Right renal pelvis (tissue), 4 donors: ENCODE measurements at regions not wholly inside any gene's neighbourhood (a gene's known extent, or its start where the extent isn't known, plus 50 kb on each side); places are given as distances from the start of the nearest gene placed in this dataset.
"Not testable (repeated sequence)": the region's sequence is repeated elsewhere in the genome, so short reads cannot be mapped to it uniquely, and the experiment has no call there.

ENCODE experiments used
- DNase-seq, 4 donors: peaks; one replicate each; pipeline ENCODE4 v3.0.0-alpha.2; 2013; ENCODE audit warnings: low read depth in 4 of 4, low spot score in 3 of 4, missing footprints in 1 of 4

GRCh38 chr4:85018983-85019382 is 52.5 kb upstream of the WDFY3 start:
- DNase-seq, result no peak

- DNase-seq, result no peak
Measured at GRCh38 chr4:85019411-85019810, 52.9 kb upstream of the WDFY3 start.

- DNase-seq, result no peak
Measured at GRCh38 chr4:85024671-85025070, 58.2 kb upstream of the WDFY3 start.

DNA sequence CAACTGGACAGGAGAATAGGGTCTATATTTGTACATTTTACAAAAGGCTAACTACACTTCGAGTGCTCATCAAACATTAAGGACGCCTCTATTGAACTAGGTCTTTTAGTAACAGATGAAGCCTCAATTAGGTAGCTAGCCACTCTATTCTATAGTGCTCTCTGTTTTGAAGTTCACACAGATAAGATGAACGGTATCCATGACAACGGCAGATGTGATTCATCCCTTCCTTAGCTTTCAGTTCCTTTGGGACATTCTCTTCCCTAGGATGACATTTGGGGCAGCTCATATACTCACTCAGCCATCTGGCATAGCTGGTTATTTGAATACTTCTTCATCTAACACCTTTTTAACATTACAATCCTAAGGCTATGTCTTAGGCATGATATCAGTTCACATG is 62.4 kb upstream of the WDFY3 start:
- no peak for DNase-seq

GRCh38 chr4:85029453-85029852 is 63.0 kb upstream of the WDFY3 start:
- no peak for DNase-seq

GRCh38 chr4:85030156-85030555 is 63.7 kb upstream of the WDFY3 start:
- no peak for DNase-seq

GRCh38 chr4:85033838-85034237 is 67.3 kb upstream of the WDFY3 start:
- DNase-seq, result not testable (repeated sequence)

- no peak for DNase-seq
Measured at GRCh38 chr4:85039526-85039925, 73.0 kb upstream of the WDFY3 start.

GRCh38 chr4:85043812-85044496 is 77.5 kb upstream of the WDFY3 start:
- DNase-seq, result not testable (repeated sequence)

DNA sequence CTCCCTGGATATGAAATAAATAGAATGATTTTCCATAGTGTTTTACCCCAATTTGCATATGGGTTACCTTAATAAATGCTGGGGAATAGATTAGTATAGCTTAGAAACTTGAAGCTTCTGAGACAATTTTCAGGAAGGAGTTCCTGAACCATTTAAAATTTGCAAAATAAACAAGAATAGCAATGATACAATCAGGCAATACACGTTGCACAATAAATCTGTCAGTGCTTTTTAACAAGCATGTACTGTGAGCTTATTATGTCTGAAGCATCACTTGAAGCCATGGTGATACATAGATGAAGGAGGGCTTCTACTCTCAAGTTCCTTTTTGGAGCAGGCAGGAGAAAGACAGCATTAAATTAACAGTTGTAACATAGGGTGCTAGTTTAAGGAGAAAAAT is 84.2 kb upstream of the WDFY3 start:
- DNase-seq, result no peak

DNA sequence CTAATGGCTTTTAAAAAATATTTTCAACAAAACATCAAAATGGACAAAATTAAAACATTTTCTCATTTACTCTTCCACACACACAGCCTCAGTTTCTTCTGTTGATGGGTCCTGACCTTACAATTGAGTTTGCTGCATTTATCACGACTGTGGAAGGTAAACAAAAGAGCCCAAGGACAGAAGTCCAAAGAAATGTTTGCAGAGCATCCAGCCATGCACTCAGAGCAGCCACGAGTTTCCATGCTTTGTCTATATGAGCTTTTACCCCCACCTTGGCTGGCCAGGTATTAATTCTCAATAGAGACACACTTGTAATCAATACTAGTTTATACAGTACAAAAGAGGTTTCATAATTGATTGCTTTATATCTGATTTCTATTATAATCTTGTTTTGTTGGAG is 85.0 kb upstream of the WDFY3 start:
- DNase-seq, result no peak

- DNase-seq, result not testable (repeated sequence)
Measured at GRCh38 chr4:85054925-85055324, 88.4 kb upstream of the WDFY3 start.

DNA sequence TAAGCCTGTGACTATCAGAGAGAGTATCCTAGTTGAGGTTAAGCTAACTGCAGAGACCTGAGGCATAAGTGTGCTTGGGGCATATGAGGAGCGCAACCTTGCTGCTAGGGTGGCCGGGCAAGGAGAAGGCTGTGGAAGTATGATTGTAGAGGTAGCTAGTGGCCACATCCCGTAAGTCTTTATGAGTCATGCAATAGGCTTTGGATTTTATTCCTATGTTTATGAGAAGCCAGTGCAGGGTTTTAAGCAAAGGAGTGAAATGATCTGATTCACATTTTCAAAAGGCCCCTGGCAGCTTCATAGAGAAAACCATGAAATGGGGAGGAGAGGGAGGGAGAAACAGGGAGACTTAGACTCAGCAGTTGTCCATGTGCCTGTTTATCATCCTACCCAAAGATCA is 92.1 kb upstream of the WDFY3 start:
- DNase-seq, result no peak

- DNase-seq, result no peak
Measured at GRCh38 chr4:85061974-85062373, 95.5 kb upstream of the WDFY3 start.

DNA sequence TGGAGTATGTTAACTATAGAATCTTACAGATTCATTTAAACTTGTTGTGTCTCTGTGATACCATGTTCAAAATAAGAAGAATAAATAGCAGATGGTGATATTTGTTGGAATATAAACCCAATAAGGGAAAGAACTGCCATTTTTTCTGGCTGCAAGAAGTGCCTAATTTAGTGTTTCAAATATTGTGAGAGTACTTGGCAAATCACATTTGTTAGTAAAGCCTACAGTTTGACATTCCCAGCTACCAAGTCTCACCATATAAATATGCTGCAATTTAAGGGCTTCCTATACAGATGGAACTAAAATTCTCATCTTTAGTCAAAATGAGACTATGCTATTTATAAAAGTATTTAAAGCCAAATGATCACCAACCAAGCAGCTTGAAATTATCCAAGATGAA is 96.0 kb upstream of the WDFY3 start:
- DNase-seq, result no peak

GRCh38 chr4:85067342-85067741 is 100.9 kb upstream of the WDFY3 start:
- no peak for DNase-seq

DNA sequence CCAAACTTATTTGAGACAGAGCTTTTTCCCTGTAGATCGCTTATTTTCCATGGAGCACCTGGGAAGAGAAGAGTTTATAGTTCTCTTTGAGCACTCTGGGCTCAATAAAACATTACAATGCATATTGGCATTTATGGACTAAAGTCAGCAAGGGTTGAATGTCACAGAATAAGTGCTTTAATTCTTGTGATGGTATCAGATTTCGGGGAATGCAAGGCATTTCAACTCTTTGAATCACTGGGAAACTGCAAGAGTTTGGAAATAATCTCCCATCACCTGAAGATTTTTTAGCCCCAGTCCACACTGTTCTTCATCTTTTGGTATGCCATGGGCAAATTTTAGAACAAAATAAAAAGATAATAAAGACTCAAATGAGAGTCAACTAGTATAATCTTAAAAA is 111.5 kb upstream of the WDFY3 start:
- DNase-seq, result no peak

- DNase-seq, result no peak
Measured at GRCh38 chr4:85081196-85081595, 114.7 kb upstream of the WDFY3 start.

GRCh38 chr4:85084371-85085094 is 118.0 kb upstream of the WDFY3 start:
- DNase-seq, result peak; percentile 58 to 63 (median 60)

GRCh38 chr4:85086721-85087120 is 120.2 kb upstream of the WDFY3 start:
- no peak for DNase-seq

GRCh38 chr4:85092536-85092935 is 126.0 kb upstream of the WDFY3 start:
- no peak for DNase-seq

DNA sequence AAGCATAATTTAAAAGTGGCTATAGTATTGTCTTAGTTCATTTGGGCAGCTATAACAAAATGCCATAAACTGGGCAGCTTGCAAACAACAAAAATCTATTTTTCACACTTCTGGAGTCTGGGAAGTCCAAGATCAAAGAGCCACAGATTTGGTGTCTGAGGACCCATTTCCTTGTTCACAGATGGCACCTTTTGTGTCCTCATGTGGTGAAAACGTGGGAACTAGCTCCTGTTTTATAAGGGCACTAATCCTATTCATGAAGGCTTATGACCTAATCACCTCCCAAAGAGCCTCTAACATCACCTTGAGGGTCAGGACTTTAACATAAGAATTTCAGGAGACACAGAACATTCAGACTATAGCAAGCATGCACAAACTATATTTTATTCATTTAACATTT is 126.5 kb upstream of the WDFY3 start:
- no peak for DNase-seq
